COR-L47 (cell line): ENCODE measurements at regions not wholly inside any gene's neighbourhood (a gene's known extent, or its start where the extent isn't known, plus 50 kb on each side); places are given as distances from the start of the nearest gene placed in this dataset.
"Not testable (repeated sequence)": the region's sequence is repeated elsewhere in the genome, so short reads cannot be mapped to it uniquely, and the experiment has no call there.

Experiments
- DNase-seq: peaks from one replicate; lab custom pipeline; 2025; lab: John Stamatoyannopoulos, UW

DNA sequence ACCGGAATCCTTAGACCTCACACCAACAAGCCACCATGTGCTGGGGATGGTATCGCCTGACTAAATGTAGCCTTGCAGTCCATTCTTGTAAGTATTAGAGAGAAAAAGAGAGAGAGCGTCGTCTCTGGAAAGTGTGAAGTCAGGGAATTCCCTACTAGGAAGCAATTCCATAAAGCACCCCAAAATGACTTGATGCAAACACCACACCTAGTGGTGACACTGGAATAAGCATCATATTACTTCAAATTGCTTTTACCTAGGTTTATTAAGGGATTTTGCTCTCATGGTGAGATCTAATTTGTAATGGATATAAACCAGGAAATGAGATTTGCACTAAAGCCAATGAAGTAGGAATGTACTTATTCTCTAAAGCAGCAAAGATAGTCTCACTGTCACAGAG, 111.4 kb upstream of the METTL9 start:
- not testable (repeated sequence) for DNase-seq

DNA sequence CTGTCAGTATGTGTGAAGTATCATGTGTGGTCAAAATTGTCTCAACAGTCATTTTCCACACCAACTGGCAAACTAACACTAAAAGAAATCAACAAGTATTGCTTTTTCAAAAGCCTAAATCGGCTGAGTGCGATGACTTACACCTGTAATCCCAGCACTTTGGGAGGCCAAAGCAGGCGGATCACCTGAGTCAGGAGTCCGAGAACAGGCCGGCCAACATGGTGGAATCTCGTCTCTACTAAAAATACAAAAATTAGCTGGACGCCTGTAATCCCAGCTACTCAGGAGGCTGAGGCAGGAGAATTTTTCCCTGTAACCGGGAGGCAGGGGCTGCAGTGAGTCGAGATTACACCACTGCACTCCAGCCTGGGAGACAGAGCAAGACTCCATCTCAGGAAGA, 100.3 kb upstream of the METTL9 start:
- DNase-seq, result not testable (repeated sequence)

DNA sequence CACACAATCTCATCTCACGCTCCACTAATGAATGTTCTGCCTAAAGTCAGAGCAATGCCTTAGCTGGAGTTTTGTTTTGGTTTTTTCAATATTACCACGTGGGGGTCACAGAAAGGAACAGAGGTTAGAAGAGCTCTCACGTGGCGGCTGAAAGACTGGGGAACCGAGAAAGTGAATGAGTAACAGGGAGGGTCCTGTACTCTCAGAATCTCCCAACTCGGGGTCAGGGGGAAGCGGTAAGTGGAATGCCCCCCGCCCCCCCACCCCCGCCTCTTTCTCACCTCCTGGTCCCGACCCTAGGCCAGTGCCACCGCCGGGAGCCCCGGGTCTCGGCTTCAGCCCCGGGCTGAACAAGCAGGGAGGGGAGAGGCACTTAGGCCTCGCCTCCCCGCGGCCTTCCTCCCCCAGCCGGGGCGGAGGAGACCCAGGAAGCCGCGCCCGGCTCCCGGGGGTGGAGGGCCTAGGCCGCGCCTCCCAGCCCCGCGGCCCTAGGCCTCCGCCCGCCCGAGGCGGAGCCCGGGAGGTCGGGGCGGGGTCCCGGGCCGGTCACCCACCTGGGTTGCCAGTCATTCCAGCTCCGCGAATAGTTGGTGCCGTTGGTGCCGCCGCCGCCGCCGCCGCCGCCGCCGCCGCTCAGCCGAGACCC, 98.0 kb upstream of the METTL9 start:
- DNase-seq, result peak; percentile 45

DNA sequence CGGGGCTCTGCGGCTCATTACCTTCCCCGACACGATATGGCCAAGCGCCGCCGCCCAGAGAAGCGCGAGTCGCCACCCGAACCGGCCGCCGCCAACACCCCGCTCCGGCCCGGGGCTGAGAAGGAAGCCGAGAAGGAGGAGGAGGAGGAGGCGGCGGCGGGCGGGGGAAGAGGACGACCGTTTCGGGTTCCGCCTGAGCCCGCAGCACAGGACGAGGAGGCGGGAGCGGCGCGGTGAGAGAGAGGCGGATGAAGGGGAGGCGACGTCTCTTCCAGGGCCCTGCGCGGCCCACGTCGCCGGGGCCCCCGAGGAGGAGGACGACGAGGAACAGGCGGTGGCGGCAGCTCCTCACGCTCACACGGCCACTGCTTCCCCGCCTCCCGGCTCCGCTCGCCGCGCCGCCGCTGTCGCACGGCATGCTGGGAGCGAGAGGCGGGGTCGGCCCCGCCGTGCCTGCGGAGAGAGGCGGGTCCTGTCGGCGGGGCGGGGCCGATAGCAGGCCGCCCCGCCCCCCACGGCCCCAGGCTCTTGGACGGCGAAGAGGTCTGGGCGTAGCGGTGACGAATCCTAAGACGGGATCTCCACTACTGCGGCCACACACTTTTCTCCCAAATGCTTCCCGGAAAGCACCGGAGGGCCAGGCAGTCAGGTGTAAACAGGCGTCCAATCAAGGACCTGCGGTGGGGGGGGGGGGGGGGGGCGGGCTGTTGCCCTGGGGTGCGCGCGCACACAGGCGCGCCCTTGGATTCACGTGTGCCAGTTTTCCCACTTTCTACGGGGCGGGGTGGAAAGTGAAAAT, 97.3 kb upstream of the METTL9 start:
- peak; percentile 81 for DNase-seq

DNA sequence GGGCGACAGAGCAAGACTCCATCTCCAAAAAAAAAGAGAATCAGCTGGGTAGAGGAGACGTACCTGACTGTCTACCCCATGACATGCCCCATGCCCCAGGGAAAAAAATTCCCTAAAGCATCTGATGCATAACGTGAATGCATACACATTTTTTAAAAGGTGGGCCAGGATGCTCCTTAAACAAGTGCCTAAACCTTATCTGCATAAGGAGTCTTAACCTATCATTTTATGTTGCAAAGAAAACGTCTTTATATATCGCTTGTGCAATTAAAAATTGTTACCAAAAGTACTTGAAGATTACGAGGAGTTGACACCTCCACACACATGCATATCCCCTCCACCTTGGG, 95.8 kb upstream of the METTL9 start:
- not testable (repeated sequence) for DNase-seq

DNA sequence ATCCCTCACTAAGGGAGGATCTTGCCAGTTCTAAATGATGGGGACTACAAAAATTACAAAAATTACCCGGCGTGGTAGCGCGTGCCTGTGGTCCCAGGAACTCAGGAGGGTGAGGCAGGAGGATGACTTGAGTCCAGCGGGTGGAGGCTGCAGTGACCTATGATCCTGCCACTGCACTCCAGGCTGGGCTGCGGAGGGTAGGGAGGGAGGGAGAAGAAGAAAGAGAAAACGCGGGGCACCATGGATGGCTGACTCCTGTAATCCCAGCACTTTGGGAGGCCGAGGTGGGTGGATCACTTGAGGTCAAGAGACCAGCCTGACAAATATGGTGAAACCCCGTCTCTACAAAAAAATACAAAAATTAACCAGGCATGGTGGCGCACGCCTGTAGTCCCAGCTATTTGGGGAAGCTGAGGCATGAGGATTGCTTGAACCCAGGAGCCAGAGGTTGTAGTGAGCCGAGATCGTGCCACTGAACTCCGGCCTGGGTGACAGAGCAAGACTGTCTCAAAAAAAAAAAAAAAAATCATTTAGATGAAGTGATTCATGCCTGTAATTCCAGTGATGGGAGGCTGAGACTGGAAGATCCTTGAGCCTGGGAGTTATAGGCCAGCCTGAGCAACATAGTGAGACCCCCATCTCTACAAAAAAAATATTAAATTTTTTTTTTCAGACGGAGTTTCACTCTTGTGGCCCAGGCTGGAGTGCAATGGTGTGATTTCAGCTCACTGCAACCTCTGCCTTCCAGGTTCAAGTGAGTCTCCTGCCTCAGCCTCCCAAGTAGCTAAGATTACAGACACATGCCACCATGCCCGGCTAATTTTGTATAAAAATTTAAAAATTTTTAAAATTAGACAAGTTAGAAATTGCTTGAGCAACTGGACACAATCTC, 95.2 kb upstream of the METTL9 start:
- not testable (repeated sequence) for DNase-seq

DNA sequence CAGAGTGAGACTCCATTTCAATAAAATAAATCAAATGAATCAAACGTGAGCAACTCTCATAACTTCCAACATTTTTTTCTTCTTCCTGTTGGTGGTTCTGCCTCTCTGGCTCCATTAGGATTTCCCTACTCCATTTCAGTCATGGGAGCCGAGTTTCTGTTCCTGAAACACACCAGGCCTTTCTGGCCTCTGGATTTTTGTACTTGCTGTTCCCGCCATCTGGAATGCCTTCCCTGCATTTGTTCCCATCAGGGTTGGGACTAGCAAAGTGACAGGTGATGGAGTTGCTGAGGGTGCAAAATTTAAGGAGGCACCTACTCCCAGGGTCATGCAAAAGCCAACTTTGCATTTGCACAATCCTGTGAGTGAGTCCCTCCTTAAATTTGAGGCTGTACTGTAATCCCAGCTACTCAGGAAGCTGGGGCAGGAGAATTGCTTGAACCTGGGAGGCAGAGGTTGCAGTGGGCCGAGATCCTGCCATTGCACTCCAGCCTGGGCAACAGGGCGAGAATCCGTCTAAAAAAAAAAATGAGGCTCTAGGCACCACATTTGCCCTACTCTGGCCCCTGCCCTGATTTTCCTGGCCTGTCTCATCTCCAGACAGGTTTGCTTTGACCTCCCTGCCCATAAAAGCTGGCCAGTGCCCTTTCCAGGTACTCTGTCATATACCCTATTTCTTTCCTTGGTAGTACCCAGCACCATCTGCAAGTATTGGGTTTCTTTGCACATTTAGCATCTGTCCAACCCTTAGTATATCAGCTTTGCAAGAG, 93.4 kb upstream of the METTL9 start:
- DNase-seq, result not testable (repeated sequence)

DNA sequence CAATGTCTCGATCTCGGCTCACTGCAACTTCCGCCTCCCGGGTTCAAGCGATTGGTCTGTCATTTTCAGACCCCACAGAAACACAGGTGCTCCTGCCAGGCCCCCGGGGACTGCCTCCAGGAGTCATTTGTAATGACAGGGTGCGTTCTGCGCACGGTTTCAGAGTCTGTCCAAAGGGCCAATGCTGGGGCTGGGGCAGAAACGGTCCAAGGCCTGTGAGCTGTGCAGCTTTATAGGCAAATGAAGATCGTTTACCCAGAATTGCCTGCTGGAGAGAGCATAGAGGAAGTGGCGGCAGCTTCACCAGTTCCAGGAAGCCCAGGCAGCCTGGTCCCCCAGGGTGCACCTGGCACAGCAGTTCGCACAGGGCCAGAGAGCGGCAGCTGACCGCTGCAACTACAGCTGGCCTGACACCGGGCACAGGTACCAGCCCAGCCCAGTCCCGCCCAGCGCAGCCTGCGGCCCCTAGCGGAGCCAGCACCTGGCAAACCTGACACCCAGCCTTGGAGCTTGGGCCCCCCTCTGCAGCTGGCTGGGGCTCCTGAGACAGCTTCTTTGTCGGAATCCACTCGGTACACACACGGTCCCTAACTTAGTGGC, 92.4 kb upstream of the METTL9 start:
- not testable (repeated sequence) for DNase-seq

DNA sequence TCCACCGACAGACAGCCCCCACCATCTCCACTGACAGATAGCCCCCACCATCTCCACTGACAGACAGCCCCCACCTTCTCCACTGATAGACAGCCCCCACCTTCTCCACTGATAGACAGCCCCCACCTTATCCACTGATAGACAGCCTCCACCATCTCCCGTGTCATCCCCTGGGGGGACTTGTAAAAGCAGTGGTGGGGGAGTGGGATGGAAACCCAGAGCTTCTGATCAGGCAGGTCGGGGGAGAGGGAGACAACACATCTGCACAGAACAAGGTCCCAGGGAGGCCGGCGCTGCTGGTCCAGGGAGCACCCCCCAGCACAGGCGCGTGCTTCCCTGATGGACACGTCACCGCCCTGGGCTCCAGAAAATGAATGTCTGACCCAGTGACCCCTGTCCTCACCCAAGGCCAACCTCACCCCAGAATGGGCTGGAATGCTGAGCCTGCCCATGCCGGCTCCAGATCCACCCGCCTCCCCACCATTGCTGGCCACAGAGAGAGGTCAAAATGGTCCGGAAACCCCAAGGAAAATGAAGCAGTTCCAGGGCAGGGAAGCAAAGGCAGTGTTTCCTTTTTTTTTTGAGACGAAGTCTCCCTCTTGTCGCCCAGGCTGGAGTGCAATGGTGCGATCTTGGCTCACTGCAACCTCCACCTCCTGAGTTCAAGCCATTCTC, 91.6 kb upstream of the METTL9 start:
- not testable (repeated sequence) for DNase-seq

DNA sequence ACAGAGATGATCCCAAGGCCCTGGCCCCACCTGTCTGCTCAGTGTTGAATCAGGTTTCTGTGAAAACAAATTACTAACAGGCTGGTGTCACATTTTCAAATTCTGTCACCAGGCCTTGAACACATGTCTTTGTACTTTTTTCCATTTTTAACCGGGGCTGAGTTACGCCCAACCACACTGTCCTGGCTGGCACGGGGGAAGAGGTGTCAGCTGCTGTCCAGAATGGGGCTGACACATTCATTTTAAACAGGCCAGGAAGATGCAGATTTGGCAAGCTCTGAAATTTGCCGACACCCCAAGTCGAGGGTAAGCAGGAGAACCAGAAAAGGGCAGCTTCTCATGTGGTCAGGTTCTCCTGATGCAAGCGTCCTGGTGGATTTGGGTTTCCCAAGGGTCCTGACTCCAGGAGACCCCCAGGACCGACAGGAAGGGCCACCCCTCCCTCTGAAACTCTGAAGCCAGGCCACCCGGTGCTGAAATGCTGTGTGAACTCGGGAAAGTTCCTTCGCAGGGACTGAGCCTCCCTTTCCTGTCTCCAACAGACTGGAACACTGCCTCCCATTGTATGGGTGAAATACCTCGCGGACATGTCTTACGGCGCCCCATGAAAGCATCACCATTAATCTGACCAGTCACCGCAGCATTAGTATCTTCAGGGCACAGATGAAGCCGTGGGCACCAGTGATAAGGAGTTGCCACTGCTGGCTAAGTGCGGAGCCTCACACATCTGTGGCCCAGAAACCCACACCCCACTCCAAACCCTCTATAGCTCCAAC, 90.5 kb upstream of the METTL9 start:
- not testable (repeated sequence) for DNase-seq

DNA sequence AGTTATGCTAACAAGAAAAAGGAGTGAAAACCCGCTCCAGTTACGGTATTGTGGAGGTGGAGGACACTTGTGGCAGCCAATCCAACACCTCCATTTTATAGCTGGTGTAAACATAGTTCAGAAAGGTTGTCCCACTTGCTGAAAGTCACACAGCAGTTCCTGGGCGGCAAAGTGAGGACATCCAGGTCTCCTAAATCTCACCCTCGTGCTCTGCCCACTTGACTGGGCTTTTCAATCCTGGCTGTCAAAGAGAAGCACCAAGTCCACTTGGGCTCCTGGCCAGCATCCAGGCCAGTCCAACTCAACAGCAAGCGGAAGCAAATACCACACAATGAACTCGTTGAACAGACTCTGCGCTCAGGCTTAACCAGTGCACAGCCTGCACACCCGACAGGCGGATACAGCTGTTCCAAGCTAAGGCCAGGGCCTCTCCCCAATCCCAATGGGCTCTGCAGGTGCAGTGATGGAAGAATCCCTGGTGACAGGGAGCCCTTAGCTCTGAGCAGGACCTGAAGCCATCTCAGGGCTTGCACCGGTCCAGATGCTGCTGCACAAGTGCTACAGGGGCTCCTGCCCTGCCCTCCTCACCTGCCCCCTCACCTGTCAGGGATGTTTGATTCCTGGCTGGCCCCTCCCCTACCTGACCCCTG, 89.8 kb upstream of the METTL9 start:
- DNase-seq, result not testable (repeated sequence)

DNA sequence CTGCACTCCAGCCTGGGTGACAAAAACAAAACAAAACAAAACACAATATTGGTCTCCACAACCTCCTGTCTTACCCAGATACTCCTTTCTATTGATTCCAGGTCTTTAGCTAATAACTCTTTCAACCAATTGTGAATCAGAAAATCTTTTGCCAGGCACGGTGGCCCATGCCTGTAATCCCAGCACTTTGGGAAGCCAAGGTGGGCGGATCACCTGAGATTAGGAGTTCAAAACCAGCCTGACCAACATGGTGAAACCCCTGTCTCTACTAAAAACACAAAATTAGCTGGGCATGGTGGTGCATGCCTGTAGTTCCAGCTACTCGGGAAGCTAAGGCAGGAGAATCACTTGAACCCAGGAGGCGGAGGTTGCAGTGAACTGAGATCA, 88.5 kb upstream of the METTL9 start:
- DNase-seq, result not testable (repeated sequence)

DNA sequence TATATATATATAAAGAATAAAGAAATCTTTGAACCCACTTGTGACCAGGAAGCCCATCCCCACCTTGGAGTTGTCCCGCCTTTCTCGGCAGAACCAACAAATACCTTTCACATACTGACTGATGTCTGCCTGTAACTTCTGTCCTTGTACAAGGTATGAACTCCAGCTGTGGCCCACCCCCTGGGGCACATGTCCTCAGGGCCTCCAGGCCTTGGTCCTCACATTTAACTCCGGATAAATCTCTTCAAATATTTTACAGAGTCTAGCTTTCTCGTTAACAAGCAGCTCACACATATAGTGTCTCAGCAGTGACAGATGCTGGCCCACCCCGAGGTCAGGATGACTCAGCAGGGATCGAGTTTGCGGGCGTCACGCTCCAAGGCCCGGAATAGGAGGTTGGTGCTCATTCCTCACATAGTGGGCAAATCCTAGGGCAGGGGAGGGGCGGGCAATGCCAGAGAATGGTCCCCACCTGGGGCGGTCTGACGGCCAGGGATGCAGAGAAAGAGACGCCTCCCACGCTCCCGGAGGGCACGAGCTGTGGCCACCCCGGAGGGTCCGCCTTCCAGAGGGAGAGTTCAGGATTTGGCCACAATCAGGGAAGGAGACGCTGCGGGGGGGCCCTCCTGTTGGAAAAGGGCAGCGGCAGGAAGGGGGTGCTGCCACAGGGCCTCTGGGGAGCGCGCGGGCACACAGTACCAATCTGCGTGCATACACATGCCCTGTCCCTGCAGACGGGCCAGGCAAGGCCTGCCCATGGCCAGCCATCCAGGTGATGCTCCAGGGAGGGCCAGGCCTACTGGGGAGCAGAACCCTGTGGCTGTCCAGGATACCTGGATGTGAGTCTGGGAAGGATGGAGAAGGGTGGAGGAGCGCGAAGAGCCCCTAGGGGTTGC, 87.8 kb upstream of the METTL9 start:
- not testable (repeated sequence) for DNase-seq

DNA sequence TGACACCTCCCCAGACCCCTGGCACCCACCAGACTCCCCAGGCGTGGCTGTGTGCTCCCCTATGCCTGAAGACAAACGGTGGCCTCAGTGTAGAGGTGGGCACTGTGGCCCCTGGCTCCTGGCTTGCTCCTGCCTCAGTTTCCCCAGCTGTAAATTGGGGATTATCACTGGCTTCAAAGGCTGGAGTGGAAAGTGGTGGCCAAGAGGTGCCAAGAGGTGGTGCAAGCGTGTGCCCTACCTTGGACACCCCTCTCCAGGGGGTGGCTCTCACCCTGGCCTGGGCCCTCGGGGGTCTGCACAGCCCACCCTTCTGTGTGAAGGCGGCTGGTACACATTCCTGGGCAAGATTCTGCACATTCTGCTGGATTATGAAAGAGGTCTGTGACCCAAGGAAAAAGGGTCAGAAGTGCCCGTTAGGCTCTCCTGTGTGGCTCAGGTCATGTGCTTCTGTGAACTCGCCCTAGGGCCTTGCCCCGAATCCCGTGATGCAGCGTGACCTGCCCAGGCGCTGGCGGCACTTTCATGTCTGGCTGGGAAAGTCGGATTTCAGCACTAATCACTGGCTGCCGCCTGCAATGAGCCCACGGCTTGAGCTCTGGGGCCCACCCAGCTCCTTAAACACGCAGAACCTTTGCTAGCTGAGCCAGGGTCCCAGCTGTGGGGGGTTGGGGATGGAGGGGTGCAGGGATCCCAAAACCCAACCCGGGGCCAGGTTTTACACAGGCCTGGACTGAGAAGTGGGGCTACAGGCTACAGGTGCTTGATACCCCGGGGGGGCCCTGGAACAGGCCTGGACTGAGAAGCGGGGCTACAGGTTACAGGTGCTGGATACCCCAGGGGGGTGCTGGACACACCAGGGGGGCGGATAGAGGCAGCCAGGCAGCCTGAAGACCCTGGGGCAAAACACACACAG, 86.8 kb upstream of the METTL9 start:
- DNase-seq, result not testable (repeated sequence)

DNA sequence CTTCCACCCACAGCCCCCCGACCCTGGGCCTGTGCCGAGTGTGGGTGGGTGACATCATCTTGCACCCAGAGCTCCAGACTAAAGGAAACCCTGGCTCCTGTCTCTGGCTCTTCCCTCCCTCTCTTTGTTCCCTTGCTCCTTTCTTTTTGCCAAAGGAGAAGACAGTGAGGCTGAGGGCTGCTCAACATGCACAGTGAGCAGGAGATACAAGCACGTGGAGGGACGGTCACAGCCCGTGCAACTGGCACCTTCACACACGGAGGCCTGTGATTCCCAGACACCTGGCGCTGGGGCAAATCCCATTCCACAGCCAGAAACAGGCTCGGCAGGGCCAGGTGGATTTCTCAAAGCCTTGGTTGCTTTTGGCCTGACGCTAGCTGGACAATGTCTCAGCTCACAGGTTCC, 86.0 kb upstream of the METTL9 start:
- not testable (repeated sequence) for DNase-seq

DNA sequence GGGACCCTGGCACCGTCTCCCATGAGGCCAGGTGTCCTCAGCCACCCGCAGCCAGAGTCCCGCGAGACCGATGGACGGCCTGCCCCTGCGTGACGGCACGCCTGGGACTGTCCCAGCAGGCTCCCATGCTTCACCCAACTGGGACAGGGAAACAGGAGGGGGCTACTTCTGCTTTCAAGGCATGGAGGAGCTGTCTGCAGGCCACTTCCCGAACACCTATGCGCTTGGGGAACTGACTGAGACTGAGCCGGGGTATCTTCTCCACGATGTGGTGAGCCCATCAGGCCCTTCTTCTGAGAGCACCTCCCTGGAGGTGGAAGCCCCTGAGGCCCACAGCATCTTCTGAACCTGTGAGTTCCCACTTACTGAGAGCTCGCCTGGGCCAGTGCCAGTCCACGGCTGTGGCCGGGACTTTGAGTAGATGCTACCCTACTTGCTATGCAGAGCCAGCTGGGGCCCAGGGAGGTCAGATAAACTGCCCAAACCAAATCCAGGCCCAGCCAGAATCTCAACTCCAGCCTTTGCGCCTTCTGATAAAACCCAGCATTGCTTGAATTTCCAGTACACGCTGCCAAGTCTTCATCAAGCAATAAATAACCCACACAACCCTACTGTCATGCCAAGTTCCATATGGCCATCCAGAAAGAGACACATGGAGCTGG, 85.4 kb upstream of the METTL9 start:
- DNase-seq, result not testable (repeated sequence)

DNA sequence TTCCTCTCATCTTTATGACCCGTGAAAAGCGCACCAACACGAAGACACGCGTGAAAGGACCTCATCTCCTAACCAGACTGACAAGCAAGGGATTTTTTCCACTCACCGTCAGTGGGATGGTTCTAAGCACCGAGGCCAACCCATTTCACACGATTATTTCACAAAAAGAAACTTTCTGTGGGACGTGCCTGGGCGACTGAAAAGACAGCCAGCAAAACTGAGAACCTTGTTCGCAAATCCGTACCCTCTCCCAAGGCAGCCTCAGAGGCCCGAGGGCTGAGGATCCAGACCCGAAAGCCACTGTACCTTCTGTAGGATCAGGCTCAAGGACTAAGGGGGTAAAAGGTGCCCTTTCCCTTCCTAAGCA, 84.9 kb upstream of the METTL9 start:
- not testable (repeated sequence) for DNase-seq
